Skeletal muscle tissue (tissue), 3 donors: ENCODE measurements at regions not wholly inside any gene's neighbourhood (a gene's known extent, or its start where the extent isn't known, plus 50 kb on each side); places are given as distances from the start of the nearest gene placed in this dataset.

Experiments used
- H3K27ac ChIP-seq: one replicate; pipeline ENCODE4 v1.7.0; 2013; ENCODE audit warnings: mild to moderate bottlenecking, low read depth, low read length, inconsistent platforms
- H3K27me3 ChIP-seq, 3 donors: one replicate each; pipeline ENCODE4 v1.7.0; 2013; ENCODE audit warnings: low read length in 3 of 3; ENCODE audit not compliant: control insufficient read depth in 3 of 3, insufficient read depth in 3 of 3
- H3K36me3 ChIP-seq, 3 donors: one replicate each; pipeline ENCODE4 v1.7.0; 2013; ENCODE audit warnings: low read length in 3 of 3; ENCODE audit not compliant: control insufficient read depth in 3 of 3, insufficient read depth in 3 of 3
- H3K4me1 ChIP-seq, 3 donors: one replicate each; pipeline ENCODE4 v1.7.0; 2013; ENCODE audit warnings: low read length in 3 of 3, mild to moderate bottlenecking in 3 of 3; ENCODE audit not compliant: control insufficient read depth in 3 of 3, insufficient read depth in 3 of 3
- H3K4me3 ChIP-seq, 3 donors: one replicate each; pipeline ENCODE4 v1.7.0; 2013; ENCODE audit warnings: low read length in 3 of 3
- H3K9ac ChIP-seq, 3 donors: one replicate each; pipeline ENCODE4 v1.7.0; 2013; ENCODE audit warnings: low read length in 3 of 3, mild to moderate bottlenecking in 3 of 3, moderate library complexity in 2 of 3, low read depth in 1 of 3
- H3K9me3 ChIP-seq, 3 donors: one replicate each; pipeline ENCODE4 v1.7.0; 2013; ENCODE audit warnings: low read length in 3 of 3; ENCODE audit not compliant: control insufficient read depth in 3 of 3
- donor health status: Osteomylitis.

DNA sequence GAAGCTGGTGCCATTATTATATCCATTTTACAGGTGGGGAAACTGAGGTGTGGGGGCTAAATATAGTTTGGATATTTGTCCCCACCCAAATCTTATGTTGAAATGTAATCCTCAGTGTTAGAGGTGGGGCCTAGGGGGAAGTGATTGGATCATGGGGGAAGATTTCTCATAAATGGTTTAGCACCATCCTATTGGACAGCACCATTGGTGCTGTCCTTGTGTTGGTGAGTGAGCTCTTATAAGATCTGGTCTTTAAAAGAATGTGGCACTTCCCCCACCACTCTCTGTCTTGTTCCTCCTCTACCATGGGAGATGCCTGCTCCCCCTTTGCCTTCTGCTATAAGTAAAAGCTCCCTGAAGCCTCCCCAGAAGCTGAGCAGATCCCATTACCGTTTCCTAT, 119.8 kb upstream of the SEC14L1 start:
- Histone ChIP-seq H3K27ac (no peak overlapping the region), H3K9ac (no peak overlapping the region), H3K9me3 (no peaks in the 10 kb centered on the region), H3K27me3 (peaks cover 0 to 19% (median 7%) of the 10 kb centered on the region in 3 donors), H3K36me3 (no peaks in the 10 kb centered on the region), H3K4me3 (no peak overlapping the region), H3K4me1 (no peaks in the 10 kb centered on the region)

- H3K9ac ChIP-seq, result no peak overlapping the region
- H3K9me3 ChIP-seq, result peaks cover 0 to 4% (median 0%) of the 10 kb centered on the region in 3 donors
- no peaks in the 10 kb centered on the region for H3K4me1 ChIP-seq
- H3K27me3 ChIP-seq, result peaks cover 0 to 18% (median 7%) of the 10 kb centered on the region in 3 donors
- no peak overlapping the region for H3K27ac ChIP-seq
- H3K36me3 ChIP-seq, result no peaks in the 10 kb centered on the region
- H3K4me3 ChIP-seq, result no peak overlapping the region
These were observed 118.0 kb upstream of the SEC14L1 start for GRCh38 chr17:77022766-77023165.

DNA sequence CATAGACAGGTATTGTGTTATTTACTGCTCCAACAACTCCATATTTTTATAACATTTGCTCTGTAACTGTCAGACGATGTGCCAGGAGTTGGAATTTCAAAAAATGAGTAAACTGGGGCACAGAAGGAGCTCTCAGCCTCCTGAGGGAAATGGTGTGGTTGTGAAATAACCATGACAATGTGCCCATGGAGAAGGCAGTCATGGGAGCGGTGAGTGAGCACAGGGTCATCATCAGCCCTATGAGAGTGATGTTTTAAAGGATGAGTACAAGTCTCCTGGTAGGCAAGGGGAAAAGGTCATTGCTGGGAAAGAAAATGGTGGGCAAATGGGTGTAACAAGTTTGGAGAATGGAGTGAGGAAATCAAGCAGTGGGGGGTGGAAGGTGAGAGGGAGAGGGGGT, 115.0 kb upstream of the SEC14L1 start:
- H3K9me3 ChIP-seq, result peaks cover 0 to 5% (median 0%) of the 10 kb centered on the region in 3 donors
- H3K27ac ChIP-seq, result no peak overlapping the region
- no peak overlapping the region for H3K9ac ChIP-seq
- no peaks in the 10 kb centered on the region for H3K4me1 ChIP-seq
- no peaks in the 10 kb centered on the region for H3K36me3 ChIP-seq
- H3K4me3 ChIP-seq, result no peak overlapping the region
- peaks cover 0 to 5% (median 5%) of the 10 kb centered on the region in 3 donors for H3K27me3 ChIP-seq

DNA sequence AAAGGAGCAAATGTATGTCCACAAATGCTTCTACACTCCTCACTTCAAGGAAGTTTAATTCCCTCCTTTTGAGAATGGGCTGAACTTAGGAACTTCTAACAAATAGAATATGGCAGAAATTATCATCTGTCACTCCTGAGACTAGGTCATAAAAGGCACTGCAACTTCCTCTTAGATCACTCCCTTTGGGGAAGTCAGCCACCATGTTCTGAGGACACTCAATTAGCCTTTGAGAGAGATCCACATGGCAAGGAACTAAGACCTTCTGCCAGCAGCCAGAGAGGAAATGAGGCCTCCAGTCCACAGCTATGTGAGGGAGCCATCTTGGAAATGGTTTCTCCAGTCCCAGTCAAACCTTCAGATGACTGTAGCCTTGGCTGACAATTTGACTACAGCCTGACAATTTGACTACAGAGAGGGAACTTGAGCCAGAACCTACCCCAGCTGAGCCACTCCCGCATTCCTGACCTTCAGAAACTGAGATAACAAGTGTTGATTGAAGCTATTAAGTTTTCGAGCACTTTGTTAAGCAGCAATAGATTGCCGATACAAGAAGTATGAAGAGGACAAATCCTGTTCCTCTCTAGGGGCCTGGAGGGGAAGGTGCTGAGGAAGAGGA, 113.4 kb upstream of the SEC14L1 start:
- no peak overlapping the region for H3K9ac ChIP-seq

GRCh38 chr17:77028900-77029299, 111.9 kb upstream of the SEC14L1 start:
- Histone ChIP-seq H3K27me3 (peaks cover 0 to 14% (median 10%) of the 10 kb centered on the region in 3 donors), H3K9me3 (peaks cover 0 to 13% (median 5%) of the 10 kb centered on the region in 3 donors), H3K9ac (no peak overlapping the region), H3K4me3 (no peak overlapping the region), H3K4me1 (no peaks in the 10 kb centered on the region), H3K36me3 (no peaks in the 10 kb centered on the region), H3K27ac (no peak overlapping the region)

More for the DNA sequence above, 113.4 kb upstream of the SEC14L1 start:
- Histone ChIP-seq H3K27ac (no peak overlapping the region), H3K4me1 (no peaks in the 10 kb centered on the region), H3K9me3 (peaks cover 0 to 13% (median 5%) of the 10 kb centered on the region in 3 donors), H3K4me3 (no peak overlapping the region), H3K27me3 (peaks cover 0 to 10% (median 5%) of the 10 kb centered on the region in 3 donors), H3K36me3 (no peaks in the 10 kb centered on the region)

GRCh38 chr17:77032929-77033328, 107.8 kb upstream of the SEC14L1 start:
- Histone ChIP-seq H3K27me3 (peaks cover 17 to 44% (median 37%) of the 10 kb centered on the region in 3 donors), H3K9ac (no peak overlapping the region), H3K36me3 (no peaks in the 10 kb centered on the region), H3K9me3 (peaks cover 0 to 8% (median 5%) of the 10 kb centered on the region in 3 donors), H3K4me3 (no peak overlapping the region), H3K4me1 (no peaks in the 10 kb centered on the region), H3K27ac (no peak overlapping the region)

GRCh38 chr17:77033892-77034404, 106.8 kb upstream of the SEC14L1 start:
- Histone ChIP-seq H3K4me1 (no peaks in the 10 kb centered on the region), H3K4me3 (no peak overlapping the region), H3K27me3 (peaks cover 19 to 50% (median 40%) of the 10 kb centered on the region in 3 donors), H3K36me3 (no peaks in the 10 kb centered on the region), H3K9me3 (peaks cover 0 to 8% (median 5%) of the 10 kb centered on the region in 3 donors), H3K9ac (no peak overlapping the region), H3K27ac (no peak overlapping the region)

DNA sequence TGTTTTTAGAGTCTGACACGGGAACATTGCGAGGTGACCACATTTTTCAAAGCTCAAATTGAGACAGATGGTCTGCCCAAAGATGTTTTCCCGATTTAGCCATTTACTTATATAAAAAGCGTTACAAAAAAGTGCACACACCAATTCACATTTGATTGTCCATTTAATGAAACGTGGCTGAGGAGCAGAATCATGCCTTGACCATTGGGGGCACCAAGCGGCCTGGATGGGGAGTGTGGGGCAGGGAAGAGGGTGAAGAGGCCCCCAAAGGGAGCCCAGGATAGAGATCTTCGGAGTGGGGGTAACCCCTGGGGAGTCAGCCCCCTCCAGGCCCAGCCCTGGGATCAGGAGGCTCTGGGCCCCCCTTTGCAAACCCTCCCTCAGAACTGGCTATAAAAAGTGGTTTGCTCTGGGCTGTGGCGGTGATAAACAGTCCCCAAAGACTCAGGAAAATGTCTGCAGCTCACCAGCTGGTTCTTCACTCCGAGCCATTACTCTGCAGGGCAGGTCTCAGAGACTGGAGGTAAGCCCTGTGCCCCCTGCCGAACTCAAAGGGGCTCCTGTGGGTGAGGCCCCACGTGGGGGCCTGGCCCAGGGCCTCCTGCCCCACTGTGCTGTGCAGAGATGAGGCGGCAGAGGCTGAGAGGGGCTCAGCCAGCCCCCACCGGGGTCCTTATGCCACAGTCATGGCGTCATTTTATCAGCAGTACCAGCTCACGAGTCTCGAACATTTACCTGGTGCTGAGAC, 105.9 kb upstream of the SEC14L1 start:
- peaks cover 19 to 50% (median 43%) of the 10 kb centered on the region in 3 donors for H3K27me3 ChIP-seq
- H3K9me3 ChIP-seq, result peaks cover 0 to 8% (median 5%) of the 10 kb centered on the region in 3 donors
- H3K4me1 ChIP-seq, result no peaks in the 10 kb centered on the region
- no peaks in the 10 kb centered on the region for H3K36me3 ChIP-seq
- no peak overlapping the region for H3K4me3 ChIP-seq
- no peak overlapping the region for H3K27ac ChIP-seq
- no peak overlapping the region for H3K9ac ChIP-seq

GRCh38 chr17:77035526-77035925, 105.2 kb upstream of the SEC14L1 start:
- Histone ChIP-seq H3K4me1 (no peaks in the 10 kb centered on the region), H3K27ac (no peak overlapping the region), H3K27me3 (peaks cover 19 to 50% (median 43%) of the 10 kb centered on the region in 3 donors), H3K9me3 (peaks cover 0 to 8% (median 5%) of the 10 kb centered on the region in 3 donors), H3K4me3 (no peak overlapping the region), H3K9ac (no peak overlapping the region), H3K36me3 (no peaks in the 10 kb centered on the region)
